ENCODE measurements at regions not wholly inside any gene's neighbourhood (a gene's known extent, or its start where the extent isn't known, plus 50 kb on each side); places are given as distances from the start of the nearest gene placed in this dataset.

- no peak for TF ChIP-seq GLIS3 (CRISPR knock-in tag; IDR thresholded peaks at IDR 0.05)
- no peak for TF ChIP-seq ZC3H10 (CRISPR knock-in tag; IDR thresholded peaks at IDR 0.05)
- peak; percentile 80; the same call in 1 of the 2 replicates for TF ChIP-seq TCF4 (CRISPR knock-in tag; IDR thresholded peaks at IDR 0.05; ENCODE audit: borderline replicate concordance)
- TF ChIP-seq ISL1 (CRISPR knock-in tag; IDR thresholded peaks at IDR 0.05), result no peak
- TF ChIP-seq TSHZ2 (CRISPR knock-in tag; IDR thresholded peaks at IDR 0.05), result peak; percentile 88; the same call in 1 of the 2 replicates
- no peak for TF ChIP-seq ZFP30 (CRISPR knock-in tag; IDR thresholded peaks at IDR 0.05)
- TF ChIP-seq RARB (CRISPR knock-in tag; IDR thresholded peaks at IDR 0.05), result no peak
- no peak for TF ChIP-seq PPARA (CRISPR knock-in tag; IDR thresholded peaks at IDR 0.05; ENCODE audit: borderline replicate concordance)
- TF ChIP-seq, protein P1, sequence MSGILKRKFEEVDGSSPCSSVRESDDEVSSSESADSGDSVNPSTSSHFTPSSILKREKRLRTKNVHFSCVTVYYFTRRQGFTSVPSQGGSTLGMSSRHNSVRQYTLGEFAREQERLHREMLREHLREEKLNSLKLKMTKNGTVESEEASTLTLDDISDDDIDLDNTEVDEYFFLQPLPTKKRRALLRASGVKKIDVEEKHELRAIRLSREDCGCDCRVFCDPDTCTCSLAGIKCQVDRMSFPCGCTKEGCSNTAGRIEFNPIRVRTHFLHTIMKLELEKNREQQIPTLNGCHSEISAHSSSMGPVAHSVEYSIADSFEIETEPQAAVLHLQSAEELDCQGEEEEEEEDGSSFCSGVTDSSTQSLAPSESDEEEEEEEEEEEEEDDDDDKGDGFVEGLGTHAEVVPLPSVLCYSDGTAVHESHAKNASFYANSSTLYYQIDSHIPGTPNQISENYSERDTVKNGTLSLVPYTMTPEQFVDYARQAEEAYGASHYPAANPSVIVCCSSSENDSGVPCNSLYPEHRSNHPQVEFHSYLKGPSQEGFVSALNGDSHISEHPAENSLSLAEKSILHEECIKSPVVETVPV (CRISPR knock-in tag; IDR thresholded peaks at IDR 0.05), result no peak
- TF ChIP-seq TOX (CRISPR knock-in tag; IDR thresholded peaks at IDR 0.05; ENCODE audit: borderline replicate concordance), result no peak
- TF ChIP-seq, protein P2, sequence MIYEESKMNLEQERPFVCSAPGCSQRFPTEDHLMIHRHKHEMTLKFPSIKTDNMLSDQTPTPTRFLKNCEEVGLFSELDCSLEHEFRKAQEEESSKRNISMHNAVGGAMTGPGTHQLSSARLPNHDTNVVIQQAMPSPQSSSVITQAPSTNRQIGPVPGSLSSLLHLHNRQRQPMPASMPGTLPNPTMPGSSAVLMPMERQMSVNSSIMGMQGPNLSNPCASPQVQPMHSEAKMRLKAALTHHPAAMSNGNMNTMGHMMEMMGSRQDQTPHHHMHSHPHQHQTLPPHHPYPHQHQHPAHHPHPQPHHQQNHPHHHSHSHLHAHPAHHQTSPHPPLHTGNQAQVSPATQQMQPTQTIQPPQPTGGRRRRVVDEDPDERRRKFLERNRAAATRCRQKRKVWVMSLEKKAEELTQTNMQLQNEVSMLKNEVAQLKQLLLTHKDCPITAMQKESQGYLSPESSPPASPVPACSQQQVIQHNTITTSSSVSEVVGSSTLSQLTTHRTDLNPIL (CRISPR knock-in tag; IDR thresholded peaks at IDR 0.05; ENCODE audit: low read depth), result no peak
- no peak for TF ChIP-seq ZNF70 (CRISPR knock-in tag; IDR thresholded peaks at IDR 0.05)
- TF ChIP-seq CSDC2 (CRISPR knock-in tag; IDR thresholded peaks at IDR 0.05), result no peak
- TF ChIP-seq PATZ1 (CRISPR knock-in tag; IDR thresholded peaks at IDR 0.05; ENCODE audit: borderline replicate concordance), result no peak
- TF ChIP-seq OSR1 (CRISPR knock-in tag; IDR thresholded peaks at IDR 0.05), result no peak
- no peak for TF ChIP-seq SNAI2 (CRISPR knock-in tag; IDR thresholded peaks at IDR 0.05)
- no peak for TF ChIP-seq BACH2 (CRISPR knock-in tag; IDR thresholded peaks at IDR 0.05; ENCODE audit: borderline replicate concordance)
- ATAC-seq, result no peak; the same call in 2 of the 3 replicates
These were observed 308.4 kb downstream of the NDUFA10 start for GRCh38 chr2:239716536-239717318.

GRCh38 chr2:239716009-239716408 is 309.1 kb downstream of the NDUFA10 start:
- TF ChIP-seq SNAI2 (CRISPR knock-in tag; IDR thresholded peaks at IDR 0.05) (no peak), ZFP3 (CRISPR knock-in tag; IDR thresholded peaks at IDR 0.05) (no peak), RARB (CRISPR knock-in tag; IDR thresholded peaks at IDR 0.05) (no peak), OSR1 (CRISPR knock-in tag; IDR thresholded peaks at IDR 0.05) (no peak), GLIS3 (CRISPR knock-in tag; IDR thresholded peaks at IDR 0.05) (no peak), POU6F1 (CRISPR knock-in tag; IDR thresholded peaks at IDR 0.05; ENCODE audit: borderline replicate concordance, low read depth) (no peak), ZNF70 (CRISPR knock-in tag; IDR thresholded peaks at IDR 0.05) (no peak), ARNTL (CRISPR knock-in tag; IDR thresholded peaks at IDR 0.05; ENCODE audit: borderline replicate concordance, low read depth) (no peak), PATZ1 (CRISPR knock-in tag; IDR thresholded peaks at IDR 0.05; ENCODE audit: borderline replicate concordance) (no peak), ZFP30 (CRISPR knock-in tag; IDR thresholded peaks at IDR 0.05) (no peak), ZC3H10 (CRISPR knock-in tag; IDR thresholded peaks at IDR 0.05) (no peak), CSDC2 (CRISPR knock-in tag; IDR thresholded peaks at IDR 0.05) (no peak), ZNF565 (CRISPR knock-in tag; conservative IDR thresholded peaks at IDR 0.05; ENCODE audit: low read depth) (no peak), ZNF8 (CRISPR knock-in tag; IDR thresholded peaks at IDR 0.05) (no peak), BACH2 (CRISPR knock-in tag; IDR thresholded peaks at IDR 0.05; ENCODE audit: borderline replicate concordance) (no peak), TOX (CRISPR knock-in tag; IDR thresholded peaks at IDR 0.05; ENCODE audit: borderline replicate concordance) (no peak)
- TF ChIP-seq, protein P2 (CRISPR knock-in tag; IDR thresholded peaks at IDR 0.05; ENCODE audit: low read depth), result no peak
- TF ChIP-seq, protein P1 (CRISPR knock-in tag; IDR thresholded peaks at IDR 0.05), result no peak
- no peak for ATAC-seq
